ENCODE measurements at regions not wholly inside any gene's neighbourhood (a gene's known extent, or its start where the extent isn't known, plus 50 kb on each side); places are given as distances from the start of the nearest gene placed in this dataset.

GRCh38 chr15:98526094-98526493, 122.2 kb upstream of the IGF1R start:
- TF ChIP-seq CTCF (IDR thresholded peaks at IDR 0.05) = no peak
- TF ChIP-seq POLR2A (IDR thresholded peaks at IDR 0.05) = no peak
